ENCODE measurements at regions not wholly inside any gene's neighbourhood (a gene's known extent, or its start where the extent isn't known, plus 50 kb on each side); places are given as distances from the start of the nearest gene placed in this dataset.

DNA sequence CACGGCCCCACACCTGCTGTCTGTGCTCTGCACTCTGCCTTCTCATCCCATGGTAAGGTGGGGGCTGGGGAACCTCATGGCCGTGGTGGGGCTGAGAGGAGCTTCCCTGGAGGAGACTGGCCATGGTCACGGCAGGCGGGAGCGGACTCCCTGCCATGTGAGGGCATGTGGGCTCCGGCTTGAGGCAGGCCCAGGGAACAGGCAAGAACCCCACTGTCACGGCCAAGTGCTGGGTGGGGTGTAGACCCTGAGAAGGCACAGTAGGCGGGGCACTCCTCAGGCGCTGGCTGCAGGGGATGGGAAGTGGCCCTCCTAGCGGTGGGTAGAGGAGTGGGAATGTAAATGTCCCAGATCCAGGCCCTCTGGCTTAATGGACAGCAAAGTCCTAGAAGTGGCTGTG is 1262.7 kb downstream of the BRD1 start:
- DNase-seq, result no peak

DNA sequence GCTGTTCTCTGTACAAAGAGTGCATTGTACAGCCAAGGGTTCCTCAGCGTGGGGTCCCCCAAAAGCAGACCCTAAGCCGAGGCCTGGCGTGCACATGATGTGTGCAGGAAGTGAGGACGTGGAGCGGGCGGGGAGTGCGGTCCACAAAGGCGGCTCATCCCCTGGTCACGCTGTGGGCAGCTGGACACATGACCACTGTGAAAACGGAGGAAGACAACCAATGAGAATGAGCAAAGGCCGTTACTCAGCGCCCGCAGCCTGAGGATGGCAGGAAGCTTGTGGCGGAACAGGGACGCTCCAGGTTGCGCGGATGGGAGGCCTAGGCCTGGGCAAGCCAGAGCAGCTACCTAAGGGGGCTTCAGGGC is 1263.7 kb downstream of the BRD1 start:
- DNase-seq, result no peak

DNA sequence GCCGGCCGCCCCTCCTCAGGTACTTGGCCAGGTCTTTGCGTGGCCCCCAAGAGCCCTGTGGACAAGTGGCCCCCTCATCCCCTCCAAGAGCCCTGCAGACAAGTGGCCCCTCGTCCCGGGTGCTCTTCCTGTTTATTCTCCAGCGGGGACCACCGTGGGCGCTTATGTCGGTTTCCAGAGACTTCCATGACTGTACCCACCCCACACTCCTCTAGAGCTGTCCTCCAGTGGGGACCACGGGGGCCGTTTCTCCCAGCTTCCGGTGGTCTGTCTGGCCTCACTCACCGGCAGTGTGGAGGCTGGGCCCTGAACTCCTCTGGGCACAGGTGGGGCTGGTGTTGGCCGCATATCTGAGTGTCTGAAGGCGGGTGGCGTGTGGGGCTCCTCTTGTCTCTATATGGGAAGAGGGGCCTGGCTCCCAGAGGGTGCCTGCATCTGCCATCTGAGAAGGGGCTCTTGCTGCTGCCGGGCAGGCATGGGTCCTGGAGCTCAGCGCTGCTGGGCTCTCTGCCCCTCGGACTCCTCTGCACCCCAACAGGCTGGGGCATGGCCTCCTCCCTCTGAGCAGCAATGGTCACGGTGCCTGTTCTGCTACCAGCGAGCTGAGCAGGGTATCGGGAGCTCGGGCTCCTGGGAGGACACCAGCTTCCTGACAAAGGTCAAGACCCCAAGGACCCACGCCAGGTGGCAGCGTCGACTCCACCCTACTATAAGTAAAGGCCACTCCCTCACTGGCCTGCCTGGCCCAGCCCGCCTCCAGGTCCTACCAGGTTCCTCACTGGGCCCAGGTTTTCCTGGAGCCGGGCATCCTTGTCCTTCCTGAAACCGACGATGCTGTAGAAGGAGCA is 1264.3 kb downstream of the BRD1 start:
- no peak for DNase-seq

DNA sequence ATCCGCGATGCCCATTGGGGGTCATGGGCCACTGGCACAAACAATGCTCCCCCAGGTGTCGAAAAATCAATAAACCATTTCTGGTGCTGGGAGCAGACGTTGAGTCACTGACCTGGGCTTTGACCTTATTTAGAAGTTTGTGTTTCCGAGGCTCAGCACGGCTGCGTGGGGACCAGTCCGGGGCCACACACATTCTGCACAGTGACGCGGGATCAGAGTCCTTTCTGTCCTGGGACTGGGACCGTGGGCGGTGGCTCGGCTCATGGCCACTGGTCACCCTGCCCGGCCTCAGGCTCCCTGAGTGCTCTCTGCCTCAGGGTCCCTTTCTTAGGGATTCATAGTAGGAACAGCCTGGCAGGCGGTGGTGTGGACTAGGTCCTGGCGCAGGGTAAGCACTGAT is 1266.0 kb downstream of the BRD1 start:
- DNase-seq, result no peak

DNA sequence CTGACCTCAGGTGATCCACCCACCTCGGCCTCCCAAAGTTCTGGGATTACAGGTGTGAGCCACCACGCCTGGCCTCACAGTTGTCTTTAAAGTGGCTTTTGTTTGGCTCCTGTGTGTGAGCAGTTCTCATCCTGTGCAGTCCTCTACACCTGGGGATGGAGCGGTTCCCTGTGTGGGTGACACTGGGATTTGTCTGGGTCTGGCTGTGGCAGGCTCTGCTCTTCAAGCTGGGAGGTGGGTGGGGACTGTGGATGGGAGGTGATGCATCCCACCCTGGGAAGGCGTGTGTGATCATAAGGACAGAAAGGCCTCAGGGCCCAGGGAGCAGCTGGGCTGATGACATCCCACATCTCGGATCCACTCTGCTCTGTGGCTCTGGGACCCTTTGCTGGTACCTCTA is 1266.8 kb downstream of the BRD1 start:
- no peak for DNase-seq

DNA sequence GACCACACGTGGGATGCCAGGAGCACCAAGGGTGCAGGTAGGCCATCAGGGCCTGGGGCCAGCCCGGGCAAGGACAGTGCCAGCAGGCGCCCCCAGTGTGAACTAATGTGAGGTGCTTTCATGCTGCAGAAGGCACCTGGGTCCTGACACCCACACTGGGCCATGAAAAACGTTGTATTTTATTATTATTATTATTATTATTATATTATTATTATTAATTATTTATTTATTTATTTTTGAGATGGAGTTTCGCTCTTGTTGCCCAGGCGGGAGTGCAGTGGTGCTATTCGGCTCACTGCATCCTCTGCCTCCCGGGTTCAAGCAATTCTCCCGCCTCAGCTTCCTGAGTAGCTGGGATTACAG is 1267.3 kb downstream of the BRD1 start:
- no peak for DNase-seq

DNA sequence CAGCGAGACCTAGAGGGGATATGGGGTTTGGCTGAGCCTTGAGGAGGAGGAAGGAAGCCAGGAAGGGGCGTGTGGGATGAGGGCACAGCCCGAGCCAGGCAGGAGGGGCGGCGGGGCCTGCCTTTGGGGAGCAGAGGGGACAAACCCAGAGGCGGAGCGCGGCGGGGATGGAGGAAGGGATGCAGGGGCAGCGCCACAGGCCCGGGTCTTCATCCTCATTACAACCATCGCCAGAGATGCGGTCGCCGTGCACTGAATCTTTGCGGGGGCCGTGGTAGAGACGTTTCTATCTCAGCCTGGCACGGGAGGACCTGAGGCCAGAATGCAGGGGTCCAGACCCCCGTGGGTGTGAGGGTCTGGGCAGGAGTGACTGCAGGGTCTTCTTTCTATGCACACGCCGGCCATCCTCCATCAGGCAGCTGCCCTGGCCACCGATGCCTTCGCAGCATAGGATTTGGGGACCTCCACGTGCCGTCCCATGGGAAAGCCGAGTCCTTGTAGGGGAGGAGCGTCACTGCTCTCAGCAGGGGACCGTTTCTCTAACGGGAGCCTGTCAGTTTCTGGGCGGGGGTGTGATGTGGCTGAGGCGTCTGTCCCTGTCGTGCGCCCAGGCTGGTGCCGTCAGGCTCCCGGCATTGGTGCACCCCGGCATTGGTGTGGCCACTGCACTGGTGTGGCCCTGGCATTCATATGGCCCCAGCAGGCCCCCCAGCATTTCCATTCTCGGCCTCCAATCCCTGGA is 1267.9 kb downstream of the BRD1 start:
- DNase-seq, result no peak

DNA sequence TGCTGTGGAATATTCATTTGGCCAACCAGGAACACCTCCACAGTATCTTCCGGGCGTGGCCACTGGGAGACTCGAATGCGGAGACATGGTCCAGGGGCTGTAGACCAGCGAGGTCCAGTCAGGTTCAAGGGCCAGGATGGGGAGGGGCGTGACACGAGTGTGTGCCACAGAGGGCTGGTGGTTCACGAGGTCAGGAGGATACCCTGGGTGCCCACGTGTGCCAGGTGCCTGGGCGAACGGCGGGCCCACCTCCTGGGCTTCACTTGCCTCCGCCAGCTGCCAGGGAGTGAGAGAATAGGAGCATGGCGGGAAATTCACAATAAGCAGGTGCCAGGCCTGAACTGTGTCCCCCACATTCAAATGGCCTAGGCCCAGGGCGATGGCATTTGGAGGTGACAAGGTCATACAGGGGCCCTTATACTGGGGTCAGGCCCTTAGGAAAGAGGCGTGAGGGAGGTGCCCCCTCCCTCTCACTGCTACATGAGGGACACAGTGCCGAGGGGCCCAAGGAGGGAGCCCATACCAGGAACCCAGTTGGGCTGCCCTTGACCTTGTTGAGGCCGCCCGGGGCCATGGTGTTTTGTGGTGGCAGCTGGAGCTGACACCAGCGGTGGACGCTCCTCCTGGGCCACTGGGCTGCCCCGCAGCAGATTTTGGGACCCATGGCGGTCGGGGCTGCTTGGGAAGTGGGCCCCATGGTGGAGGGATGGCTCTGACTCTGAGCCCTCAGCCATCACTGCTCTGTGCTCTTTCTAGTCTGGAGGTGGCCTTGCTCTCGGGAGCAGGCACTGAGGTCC is 1268.9 kb downstream of the BRD1 start:
- no peak for DNase-seq

DNA sequence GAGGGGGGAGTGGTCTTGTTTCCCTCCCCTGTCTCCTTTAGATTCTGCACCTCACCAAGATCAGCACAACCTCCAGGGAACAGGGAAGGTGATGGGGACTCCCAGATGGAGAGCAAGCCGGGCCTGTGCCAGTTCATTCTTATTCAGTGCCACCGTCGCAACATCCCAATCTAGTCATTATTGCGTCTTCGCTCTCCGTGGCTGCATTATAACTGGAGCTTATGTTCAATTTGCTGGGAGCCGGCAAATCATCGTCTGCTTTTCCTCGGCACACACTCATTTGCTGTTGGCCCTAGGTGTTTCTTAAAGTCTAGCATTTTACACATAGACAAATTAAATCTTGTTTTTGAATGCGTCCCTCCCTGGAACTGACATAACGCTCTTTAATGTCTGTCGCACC is 1269.7 kb downstream of the BRD1 start:
- no peak for DNase-seq

DNA sequence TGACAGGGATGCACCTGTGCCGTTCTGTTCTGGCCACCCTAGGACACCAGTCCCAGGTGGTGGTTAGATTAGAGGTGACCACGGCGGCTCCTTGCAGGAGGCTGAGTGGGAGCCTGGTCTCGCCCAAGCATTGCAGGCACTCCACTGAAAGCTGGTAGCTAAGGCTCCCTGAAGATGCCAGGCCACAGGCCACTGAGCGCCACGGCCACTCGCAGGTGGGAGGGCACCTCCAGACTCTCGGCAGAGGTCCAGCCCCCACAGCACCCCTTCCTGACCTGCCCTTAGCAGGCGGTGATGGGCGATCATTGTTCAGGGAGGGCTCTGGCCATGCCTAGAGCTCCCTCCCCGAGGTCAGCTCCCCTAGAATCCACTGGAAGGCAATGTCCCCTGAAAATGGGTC is 1270.2 kb downstream of the BRD1 start:
- no peak for DNase-seq

DNA sequence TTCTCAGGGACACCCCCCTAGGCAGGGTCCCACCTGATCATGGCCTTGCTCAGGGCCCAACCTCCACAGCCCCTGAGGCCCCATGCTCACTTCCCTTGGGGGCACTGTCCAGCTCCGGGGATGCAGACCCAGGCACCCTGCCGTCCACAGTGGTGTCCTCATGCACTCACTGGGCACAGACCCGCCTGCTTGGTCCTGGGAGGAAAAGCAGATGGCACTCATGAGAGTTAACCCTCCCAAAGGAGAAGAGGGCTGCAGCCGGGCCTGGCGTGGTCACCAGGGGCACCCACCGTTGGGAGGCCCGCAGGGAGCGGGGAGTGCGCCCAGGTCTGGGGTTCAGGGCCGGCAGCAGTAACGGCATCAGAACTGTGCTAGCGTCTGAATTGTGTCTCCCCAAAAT is 1270.9 kb downstream of the BRD1 start:
- no peak for DNase-seq

DNA sequence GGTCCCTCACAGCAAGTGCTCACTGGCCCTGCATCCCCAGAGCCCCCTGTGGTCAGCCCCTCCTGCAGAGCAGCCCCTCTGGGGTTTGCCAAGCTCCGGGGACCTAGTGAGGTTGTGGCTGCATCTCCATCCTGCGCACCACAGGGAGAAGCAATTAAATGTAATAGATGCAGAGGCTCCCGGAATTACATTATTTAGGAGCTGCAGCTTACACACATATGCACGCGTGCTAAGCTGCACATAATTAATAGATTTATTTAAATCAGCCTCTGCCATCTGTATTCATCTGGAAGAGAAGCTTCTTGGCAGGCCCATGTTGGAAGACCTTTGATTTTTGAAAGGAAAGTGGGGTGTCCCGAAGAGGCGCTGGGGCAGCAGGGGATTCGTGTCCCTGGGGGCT is 1271.5 kb downstream of the BRD1 start:
- DNase-seq, result no peak

DNA sequence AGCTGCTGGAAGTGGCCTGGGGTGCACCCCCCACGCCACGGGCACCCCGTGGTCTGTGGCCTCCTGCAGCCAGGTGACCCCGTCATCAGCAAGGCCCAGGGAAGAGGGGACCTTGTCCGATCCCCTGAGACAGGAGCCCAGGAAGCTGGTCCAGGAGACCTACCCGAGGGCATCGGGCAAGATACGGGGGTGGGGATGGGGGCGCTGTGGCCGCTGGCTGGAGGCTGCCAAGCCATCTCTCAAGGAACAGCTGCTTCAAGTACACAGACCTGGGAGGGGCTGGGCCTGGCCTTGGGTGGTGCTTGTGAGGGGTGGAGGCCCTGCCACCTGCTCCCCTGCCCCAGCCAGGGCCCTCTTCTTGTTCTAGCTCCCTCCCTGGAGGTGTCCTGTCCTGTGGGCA is 1272.1 kb downstream of the BRD1 start:
- no peak for DNase-seq

DNA sequence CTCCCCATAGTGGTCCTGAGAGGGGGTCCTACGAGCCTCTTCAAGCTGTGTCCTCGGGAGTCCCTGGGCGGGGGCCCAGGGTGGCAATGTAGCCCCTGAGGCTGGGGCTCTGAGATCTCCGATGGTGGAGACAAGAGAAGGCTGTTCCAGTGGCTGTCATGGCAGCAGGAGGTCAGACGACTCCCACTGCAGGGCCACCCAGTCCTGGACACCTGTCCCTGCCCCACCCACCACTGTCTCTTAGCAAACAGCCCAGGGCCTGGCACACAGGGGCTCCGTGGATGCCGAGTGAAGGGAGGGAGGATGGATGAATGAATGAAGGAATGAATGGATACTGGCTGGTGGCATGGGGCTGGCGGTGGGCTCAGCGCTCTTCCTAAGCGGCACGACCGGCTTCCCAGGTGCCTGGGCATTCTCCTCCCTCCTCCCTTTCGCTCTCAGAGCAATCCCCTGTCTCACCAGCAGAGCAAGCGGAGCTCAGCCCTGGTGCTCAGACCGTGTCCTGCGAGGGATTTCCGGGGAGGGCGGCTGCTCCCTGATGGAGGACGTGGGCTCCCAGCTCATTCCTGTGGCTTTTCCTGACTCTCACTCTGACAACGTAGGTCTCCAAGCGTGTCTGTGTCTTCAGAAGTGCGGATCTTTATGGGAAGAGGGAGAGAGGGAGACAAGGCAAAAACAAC is 1272.6 kb downstream of the BRD1 start:
- DNase-seq, result no peak

DNA sequence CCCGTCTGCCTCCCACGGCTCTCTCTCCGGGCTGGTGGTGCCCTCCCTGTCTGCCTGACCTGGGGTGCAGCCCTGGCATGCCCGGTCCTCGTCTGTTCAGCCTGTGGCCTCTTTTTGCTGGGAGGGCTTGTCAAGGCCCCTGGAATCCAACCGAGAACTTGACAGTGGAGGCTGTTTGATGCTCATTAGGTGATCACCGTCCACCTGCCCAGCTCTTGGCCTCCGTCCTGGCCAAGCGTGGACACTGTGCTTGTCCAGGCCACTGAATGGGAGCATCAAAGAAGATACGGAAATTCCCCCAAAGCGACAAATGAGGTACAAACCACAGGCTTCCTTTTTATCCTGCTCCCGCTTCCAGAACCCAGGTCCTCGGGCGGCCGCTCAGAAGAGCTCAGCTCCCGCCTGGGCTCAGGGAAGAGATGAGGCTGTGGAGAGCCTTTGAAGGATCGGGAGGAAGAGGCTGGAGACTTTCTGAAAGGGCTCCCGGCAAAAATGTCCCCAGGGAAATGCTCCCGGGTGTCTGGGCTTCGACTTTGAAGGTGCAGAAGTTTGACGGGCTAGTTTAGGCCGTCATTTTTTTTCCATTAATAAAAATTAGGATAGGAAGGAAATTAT is 1273.9 kb downstream of the BRD1 start:
- DNase-seq, result no peak

DNA sequence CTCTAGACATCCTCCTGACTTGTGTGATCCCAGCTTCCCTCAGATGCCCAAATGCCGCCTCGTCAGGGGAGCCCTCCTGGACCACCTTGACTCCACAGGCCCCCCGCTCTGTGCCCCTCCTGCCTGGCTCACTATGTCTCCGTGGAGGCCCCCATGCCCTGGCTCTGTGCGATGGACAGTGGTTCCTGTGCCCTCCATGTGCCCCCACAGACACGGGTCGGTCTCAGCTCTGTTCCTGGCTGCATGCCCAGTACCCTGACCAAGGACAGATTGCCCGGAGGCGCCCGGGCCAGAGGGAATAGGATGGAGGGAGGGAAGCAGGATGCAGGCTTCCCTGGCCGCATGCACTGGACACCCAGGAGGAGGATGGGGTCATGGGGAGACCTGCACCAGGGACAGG is 1274.6 kb downstream of the BRD1 start:
- no peak for DNase-seq

DNA sequence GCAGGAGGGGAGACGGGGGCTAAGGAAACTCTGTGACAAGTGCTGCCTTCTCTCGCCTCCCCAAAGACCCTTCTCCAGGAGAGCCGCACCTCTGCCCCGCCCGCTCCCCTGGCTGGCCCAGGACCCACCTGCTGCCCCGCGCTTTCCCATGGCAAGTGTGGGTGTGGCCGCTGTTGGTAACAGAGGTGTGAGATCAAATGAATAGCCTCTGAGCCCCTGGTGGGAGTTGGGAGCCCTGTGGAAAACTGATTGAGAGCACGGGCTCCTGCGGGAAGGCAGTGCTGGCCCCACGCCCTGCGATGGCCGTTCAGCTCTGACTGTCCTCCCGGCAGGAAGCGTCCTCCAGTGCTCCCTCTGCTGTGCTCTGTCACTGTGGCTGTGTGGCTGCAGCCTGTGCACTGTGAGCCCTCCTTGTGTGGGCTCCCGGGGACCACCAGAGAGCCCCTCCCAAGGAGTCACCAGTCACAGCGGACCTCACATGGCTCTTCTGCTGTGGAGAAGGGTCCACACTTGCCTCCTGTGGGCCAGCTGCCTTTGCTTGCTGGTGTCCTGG is 1275.9 kb downstream of the BRD1 start:
- DNase-seq, result no peak

DNA sequence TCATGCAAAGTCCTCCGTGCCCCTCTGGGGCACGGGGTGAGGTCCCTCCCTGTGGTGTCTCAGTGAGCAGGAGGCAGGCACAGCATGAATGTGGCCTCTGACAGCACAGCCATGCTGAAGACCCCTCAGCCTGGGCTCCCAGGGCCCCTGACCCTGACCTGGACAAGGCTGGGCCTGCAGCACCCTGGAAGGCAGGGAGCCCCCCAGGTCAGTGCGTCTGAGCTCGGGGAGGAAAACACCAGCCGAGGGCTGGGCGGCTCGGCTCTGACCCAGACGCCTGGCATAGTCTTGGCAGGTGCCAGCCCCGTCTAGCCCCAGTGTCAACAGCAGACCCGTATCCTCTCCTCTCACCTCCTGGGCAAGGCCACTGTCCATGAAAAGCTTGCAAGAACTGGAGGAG is 1276.6 kb downstream of the BRD1 start:
- DNase-seq, result no peak

DNA sequence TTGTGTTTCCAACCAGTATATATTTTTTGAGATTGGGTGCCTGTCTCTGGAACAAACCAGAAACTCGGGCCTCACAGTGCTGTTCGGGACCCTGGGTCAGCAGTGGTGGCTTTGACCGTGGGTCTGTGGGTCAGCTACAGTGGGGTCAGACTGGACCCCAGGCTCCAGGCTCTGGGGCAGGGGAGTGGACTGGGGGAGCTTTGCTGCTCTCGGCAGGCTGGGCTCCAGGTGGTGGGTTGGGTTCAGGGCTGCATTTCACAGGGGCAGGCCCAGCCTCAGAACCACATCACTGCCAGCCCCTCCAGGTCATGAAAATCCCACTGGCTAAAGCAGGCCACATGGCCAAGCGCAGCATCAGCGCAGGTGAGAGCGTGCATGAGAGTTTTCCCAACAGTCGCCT is 1279.3 kb downstream of the BRD1 start:
- DNase-seq, result no peak

DNA sequence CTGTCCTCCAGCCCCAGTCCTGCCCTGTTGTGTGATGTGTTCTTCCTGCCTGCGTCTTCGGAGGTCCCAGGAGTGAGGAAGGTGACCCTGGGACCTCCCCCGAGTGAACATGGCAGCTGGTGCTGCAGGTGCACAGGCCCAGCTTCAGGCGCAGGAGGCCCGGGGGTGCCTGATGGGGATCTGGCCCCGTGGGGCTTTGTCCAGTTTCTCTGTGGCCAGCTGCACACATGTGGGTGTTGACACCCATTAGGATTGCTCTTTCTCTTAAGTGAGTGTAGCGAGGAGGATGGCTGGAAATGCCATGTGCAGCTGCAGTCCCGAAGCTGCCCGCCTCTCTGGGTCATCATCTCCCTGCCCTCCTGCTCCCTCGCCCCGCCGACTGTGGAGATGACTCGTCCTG is 1279.7 kb downstream of the BRD1 start:
- no peak for DNase-seq

DNA sequence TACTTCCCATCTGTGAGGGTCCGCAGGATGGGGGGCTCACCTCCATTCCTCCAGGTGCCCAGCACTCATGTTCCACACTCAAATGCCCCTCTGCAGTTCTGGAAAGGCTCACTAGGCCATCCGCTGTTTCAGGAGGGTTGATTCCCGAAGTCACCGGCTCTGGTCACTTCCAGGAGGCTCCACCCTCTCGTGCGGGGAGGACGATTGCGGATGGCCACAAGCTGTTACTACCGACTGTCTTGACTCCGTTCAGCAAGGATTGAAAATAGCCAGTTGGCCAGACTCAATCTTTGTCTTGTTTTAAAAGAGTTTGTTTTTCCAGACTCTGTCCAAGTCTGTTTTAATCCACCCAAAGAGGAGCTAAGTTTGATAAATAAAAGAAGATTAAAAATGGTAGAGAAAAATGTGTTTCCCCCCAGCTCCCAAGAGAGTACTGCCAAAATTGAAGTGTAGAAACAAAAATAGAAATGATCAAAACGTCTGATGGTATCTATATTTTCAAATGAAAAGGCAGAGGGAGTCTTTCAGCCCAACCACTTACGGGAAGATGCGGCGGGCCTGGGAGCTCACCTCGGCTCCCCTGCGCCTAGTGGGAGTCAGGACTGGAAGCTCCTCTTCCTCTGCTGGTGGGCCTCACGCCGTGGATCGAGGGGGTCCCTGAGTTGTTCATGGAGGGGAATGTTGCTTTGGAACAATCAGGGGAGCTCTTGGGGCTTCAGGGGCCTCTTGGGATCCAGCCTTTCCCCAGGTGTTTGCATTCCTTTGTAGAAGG is 1280.8 kb downstream of the BRD1 start:
- DNase-seq, result no peak

DNA sequence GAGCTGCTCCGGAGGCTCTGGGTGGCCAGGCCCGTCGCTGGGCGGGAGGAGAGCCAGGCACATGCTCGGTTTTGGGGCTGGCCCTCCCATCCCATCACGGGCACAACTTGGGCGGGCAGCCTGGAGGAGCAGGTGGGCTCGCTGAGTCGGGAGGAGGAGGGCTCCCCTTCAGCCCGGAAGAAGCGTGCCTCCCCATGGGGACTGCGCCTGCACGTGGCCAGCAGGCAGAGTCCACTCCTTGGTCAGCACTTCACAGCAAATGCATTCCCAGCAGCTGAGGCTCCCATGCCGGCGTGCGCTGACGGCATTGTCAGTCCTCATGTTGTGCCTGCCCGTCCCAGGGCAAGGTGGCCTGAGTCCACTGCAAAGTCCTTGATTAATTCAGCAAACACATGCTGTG is 1281.7 kb downstream of the BRD1 start:
- no peak for DNase-seq

All from SW 1271 (cell line).